Upper lobe of left lung (tissue), 4 donors: ENCODE measurements at regions not wholly inside any gene's neighbourhood (a gene's known extent, or its start where the extent isn't known, plus 50 kb on each side); places are given as distances from the start of the nearest gene placed in this dataset.

ENCODE experiments used
- EP300 ChIP-seq, 4 donors: sonication (generic); formaldehyde crosslinking; IDR thresholded peaks; one replicate each; pipeline ENCODE4 v1.5.1; 2017; ENCODE audit warnings: antibody characterized with exemption in 4 of 4, control low read depth in 2 of 4
- POLR2A ChIP-seq, 4 donors: fragments of 450-650 bp; IDR thresholded peaks; one replicate each; pipeline ENCODE4 v1.5.1; 2016 to 2017; ENCODE audit warnings: antibody characterized with exemption in 4 of 4, mild to moderate bottlenecking in 2 of 4
- POLR2AphosphoS5 ChIP-seq, 2 donors: sonication (generic); formaldehyde crosslinking; IDR thresholded peaks; one replicate each; pipeline ENCODE4 v1.5.1; 2017; ENCODE audit warnings: antibody characterized with exemption in 2 of 2
- TF ChIP-seq, protein P1 (sequence below), 6 experiments: fragments of 450-650 bp in 4 of 6; fragments of 200-600 bp in 2 of 6; sonication (generic) in 2 of 6; IDR thresholded peaks; one replicate each; pipeline ENCODE4 v1.5.1; 2016 to 2019; ENCODE audit warnings: antibody characterized with exemption in 6 of 6

DNA sequence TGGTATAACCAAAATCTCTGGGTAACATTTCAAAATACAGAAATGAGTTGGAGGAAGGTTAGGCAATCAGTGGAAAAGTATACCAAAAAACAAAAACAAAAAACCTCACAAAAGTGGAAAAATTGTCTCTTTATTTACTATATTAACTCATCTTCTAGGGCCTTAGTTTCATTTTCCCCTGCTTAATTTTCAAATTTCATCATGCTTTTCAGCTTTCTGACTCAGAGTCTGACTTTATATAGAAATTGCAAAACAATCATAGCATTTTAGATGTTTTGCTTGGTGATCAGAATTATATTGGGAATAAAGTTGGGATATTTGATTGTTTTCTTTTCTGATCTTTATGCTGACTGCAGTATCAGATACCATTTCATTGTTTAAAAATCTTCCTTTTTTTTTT lies 257.0 kb upstream of the PRR16 start:
- TF ChIP-seq POLR2A (IDR thresholded peaks at IDR 0.05), result no peak
- TF ChIP-seq, protein P1, sequence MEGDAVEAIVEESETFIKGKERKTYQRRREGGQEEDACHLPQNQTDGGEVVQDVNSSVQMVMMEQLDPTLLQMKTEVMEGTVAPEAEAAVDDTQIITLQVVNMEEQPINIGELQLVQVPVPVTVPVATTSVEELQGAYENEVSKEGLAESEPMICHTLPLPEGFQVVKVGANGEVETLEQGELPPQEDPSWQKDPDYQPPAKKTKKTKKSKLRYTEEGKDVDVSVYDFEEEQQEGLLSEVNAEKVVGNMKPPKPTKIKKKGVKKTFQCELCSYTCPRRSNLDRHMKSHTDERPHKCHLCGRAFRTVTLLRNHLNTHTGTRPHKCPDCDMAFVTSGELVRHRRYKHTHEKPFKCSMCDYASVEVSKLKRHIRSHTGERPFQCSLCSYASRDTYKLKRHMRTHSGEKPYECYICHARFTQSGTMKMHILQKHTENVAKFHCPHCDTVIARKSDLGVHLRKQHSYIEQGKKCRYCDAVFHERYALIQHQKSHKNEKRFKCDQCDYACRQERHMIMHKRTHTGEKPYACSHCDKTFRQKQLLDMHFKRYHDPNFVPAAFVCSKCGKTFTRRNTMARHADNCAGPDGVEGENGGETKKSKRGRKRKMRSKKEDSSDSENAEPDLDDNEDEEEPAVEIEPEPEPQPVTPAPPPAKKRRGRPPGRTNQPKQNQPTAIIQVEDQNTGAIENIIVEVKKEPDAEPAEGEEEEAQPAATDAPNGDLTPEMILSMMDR (IDR thresholded peaks at IDR 0.05), result no peak
- TF ChIP-seq POLR2AphosphoS5 (IDR thresholded peaks at IDR 0.05), result no peak
- no peak for TF ChIP-seq EP300 (IDR thresholded peaks at IDR 0.05)
